ENCODE measurements at regions not wholly inside any gene's neighbourhood (a gene's known extent, or its start where the extent isn't known, plus 50 kb on each side); places are given as distances from the start of the nearest gene placed in this dataset.

DNA sequence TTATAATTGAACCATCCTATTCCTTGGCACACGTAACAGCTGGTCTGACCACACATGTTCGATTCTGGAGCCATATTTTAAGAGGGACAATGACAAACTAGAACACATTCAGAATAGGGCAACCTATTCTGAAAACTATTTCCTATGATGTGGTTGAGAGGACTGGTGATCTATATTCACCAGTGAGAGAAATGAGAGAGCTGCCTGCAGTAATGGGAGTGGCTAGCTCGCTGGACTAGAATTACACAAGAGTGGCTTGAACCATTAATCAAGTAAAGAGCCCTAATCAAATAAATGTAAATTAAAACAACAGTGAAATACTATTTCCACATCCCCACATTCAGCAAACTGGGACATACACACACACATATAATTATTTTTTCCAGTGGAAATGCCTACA, 55.3 kb upstream of the LY86 start:
- DNase-seq: no peak

DNA sequence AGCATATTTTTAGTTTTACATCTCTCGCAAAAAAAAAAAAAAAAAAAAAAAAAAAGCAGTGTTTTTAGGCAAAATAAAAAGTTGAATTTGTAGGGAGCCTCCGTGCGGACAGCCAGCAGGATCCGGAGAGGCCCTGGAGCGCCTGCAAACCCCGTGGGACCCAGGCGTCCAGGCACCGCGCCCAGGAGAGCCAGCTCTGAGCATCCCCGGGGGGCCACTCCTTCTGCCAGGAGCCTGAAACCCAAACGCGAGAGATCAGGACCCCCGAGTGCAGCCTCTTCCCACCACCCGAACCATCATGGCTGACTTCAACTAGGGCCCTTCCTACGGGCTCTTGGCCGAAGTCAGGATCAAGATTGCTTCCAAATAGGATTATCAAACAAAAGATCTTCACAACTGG, 54.1 kb upstream of the LY86 start:
- no peak for DNase-seq

DNA sequence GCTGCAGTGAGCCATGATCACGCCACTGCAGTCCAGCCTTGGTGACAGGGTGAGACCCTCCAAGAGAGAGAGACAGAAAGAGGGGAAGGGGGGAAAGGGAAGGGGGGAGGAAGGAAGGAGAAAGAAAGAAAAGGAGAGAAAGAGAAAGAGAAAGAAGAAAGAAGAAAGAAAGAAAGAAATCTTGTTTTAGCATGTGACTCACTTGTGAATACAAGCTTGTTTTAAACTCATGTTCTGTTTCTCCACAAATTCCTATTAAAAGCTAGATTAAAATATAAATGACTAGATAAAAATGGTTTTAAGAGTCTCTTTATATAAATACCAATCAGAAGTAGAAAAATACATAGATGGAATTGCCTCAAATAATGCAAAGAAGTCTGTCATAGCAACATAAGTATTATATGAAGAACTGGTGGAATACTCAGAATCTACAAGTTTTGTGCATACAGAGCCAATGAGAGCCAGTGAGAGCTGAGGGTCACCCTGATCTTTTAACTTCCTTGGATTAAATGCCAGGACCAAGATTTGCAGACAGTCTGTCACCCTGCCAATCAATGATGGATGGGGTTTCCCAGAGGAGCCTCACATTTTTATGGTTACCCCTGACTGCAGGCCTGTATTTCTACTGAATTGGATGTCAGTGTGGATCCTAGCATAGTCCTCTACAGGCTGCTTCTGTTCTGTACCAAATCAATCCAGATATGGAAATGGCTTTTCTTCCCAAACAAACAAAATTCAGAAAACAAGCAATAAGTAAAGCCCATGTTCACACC, 50.8 kb upstream of the LY86 start:
- no peak for DNase-seq

DNA sequence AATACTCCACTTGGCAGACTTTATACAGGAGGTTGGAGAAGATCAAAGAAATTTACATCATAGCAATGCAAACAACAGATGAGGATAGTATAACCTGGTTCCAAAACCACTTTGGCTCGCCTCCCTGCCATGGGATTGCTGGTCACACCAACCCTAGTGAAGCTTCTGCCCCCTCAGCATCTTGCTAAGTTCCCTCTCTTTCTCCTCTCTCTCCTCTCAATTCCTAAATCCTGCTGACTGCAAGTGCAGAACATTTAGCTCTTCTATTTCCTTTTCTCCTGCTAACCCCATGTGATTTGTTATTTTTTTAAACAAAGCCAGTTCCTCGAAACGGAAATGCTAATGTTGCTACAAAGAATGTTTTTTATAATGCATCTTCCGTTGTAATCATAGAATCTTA, 50.3 kb upstream of the LY86 start:
- no peak for DNase-seq
